ENCODE measurements at regions not wholly inside any gene's neighbourhood (a gene's known extent, or its start where the extent isn't known, plus 50 kb on each side); places are given as distances from the start of the nearest gene placed in this dataset.

GRCh38 chr16:61332461-61332860 is 703.8 kb downstream of the CDH8 start:
- Mint-ChIP-seq H3K4me3 (ENCODE audit: unreplicated experiment) (no peak overlapping the region), H3K36me3 (ENCODE audit: unreplicated experiment) (no peaks in the 10 kb centered on the region), H3K4me1 (ENCODE audit: low read depth, unreplicated experiment) (no peaks in the 10 kb centered on the region), H3K27ac (ENCODE audit: unreplicated experiment) (no peak overlapping the region), H3K9me3 (ENCODE audit: unreplicated experiment) (no peaks in the 10 kb centered on the region), H3K27me3 (ENCODE audit: unreplicated experiment) (no peaks in the 10 kb centered on the region)
- DNase-seq, result no peak
- TF ChIP-seq, protein P1, sequence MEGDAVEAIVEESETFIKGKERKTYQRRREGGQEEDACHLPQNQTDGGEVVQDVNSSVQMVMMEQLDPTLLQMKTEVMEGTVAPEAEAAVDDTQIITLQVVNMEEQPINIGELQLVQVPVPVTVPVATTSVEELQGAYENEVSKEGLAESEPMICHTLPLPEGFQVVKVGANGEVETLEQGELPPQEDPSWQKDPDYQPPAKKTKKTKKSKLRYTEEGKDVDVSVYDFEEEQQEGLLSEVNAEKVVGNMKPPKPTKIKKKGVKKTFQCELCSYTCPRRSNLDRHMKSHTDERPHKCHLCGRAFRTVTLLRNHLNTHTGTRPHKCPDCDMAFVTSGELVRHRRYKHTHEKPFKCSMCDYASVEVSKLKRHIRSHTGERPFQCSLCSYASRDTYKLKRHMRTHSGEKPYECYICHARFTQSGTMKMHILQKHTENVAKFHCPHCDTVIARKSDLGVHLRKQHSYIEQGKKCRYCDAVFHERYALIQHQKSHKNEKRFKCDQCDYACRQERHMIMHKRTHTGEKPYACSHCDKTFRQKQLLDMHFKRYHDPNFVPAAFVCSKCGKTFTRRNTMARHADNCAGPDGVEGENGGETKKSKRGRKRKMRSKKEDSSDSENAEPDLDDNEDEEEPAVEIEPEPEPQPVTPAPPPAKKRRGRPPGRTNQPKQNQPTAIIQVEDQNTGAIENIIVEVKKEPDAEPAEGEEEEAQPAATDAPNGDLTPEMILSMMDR (IDR thresholded peaks at IDR 0.05; ENCODE audit: partially characterized antibody, unreplicated experiment), result no peak

- no peak for DNase-seq
- no peaks in the 10 kb centered on the region for H3K36me3 Mint-ChIP-seq (ENCODE audit: unreplicated experiment)
- H3K4me1 Mint-ChIP-seq (ENCODE audit: low read depth, unreplicated experiment), result peaks cover 12% of the 10 kb centered on the region
- H3K27me3 Mint-ChIP-seq (ENCODE audit: unreplicated experiment), result no peaks in the 10 kb centered on the region
- H3K4me3 Mint-ChIP-seq (ENCODE audit: unreplicated experiment), result no peak overlapping the region
- H3K9me3 Mint-ChIP-seq (ENCODE audit: unreplicated experiment), result peaks cover 4% of the 10 kb centered on the region
- peak overlapping the region; percentile 67 for H3K27ac Mint-ChIP-seq (ENCODE audit: unreplicated experiment)
- TF ChIP-seq, protein P1 (IDR thresholded peaks at IDR 0.05; ENCODE audit: partially characterized antibody, unreplicated experiment), result no peak
Observed at GRCh38 chr16:61324044-61324443, 712.2 kb downstream of the CDH8 start.

GRCh38 chr16:61323456-61323855 is 712.8 kb downstream of the CDH8 start:
- H3K9me3 Mint-ChIP-seq (ENCODE audit: unreplicated experiment), result peaks cover 4% of the 10 kb centered on the region
- TF ChIP-seq, protein P1 (IDR thresholded peaks at IDR 0.05; ENCODE audit: partially characterized antibody, unreplicated experiment), result no peak
- no peaks in the 10 kb centered on the region for H3K36me3 Mint-ChIP-seq (ENCODE audit: unreplicated experiment)
- H3K27me3 Mint-ChIP-seq (ENCODE audit: unreplicated experiment), result no peaks in the 10 kb centered on the region
- H3K4me3 Mint-ChIP-seq (ENCODE audit: unreplicated experiment), result no peak overlapping the region
- peaks cover 12% of the 10 kb centered on the region for H3K4me1 Mint-ChIP-seq (ENCODE audit: low read depth, unreplicated experiment)
- H3K27ac Mint-ChIP-seq (ENCODE audit: unreplicated experiment), result peak overlapping the region; percentile 67
- no peak for DNase-seq

DNA sequence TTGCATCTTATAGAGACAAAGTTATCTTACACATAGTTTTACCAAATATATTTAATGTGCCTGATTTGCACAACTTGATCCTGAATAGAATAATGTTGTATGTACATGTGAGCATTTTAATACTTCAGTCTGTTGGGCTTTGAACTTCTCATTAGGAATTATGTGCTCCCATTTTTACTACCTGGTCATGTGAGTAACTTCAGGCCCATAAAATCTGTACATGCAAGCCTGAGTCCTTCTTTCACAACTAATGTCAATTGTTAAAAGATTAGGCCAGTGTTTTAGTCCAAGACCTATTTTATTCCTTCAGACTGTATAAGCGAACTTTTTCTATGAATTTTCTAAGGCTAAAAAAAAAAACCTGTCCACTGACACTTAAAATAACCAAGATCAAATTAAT is 715.4 kb downstream of the CDH8 start:
- DNase-seq, result no peak
- H3K4me3 Mint-ChIP-seq (ENCODE audit: unreplicated experiment), result no peak overlapping the region
- H3K27ac Mint-ChIP-seq (ENCODE audit: unreplicated experiment), result no peak overlapping the region
- TF ChIP-seq, protein P1 (IDR thresholded peaks at IDR 0.05; ENCODE audit: partially characterized antibody, unreplicated experiment), result no peak
- no peaks in the 10 kb centered on the region for H3K36me3 Mint-ChIP-seq (ENCODE audit: unreplicated experiment)
- peaks cover 5% of the 10 kb centered on the region for H3K9me3 Mint-ChIP-seq (ENCODE audit: unreplicated experiment)
- H3K27me3 Mint-ChIP-seq (ENCODE audit: unreplicated experiment), result no peaks in the 10 kb centered on the region
- peaks cover 12% of the 10 kb centered on the region for H3K4me1 Mint-ChIP-seq (ENCODE audit: low read depth, unreplicated experiment)

- Mint-ChIP-seq H3K4me3 (ENCODE audit: unreplicated experiment) (no peak overlapping the region), H3K4me1 (ENCODE audit: low read depth, unreplicated experiment) (no peaks in the 10 kb centered on the region), H3K27me3 (ENCODE audit: unreplicated experiment) (peaks cover 2% of the 10 kb centered on the region), H3K9me3 (ENCODE audit: unreplicated experiment) (peaks cover 1% of the 10 kb centered on the region), H3K36me3 (ENCODE audit: unreplicated experiment) (peaks cover 7% of the 10 kb centered on the region), H3K27ac (ENCODE audit: unreplicated experiment) (no peak overlapping the region)
- no peak for DNase-seq
- TF ChIP-seq, protein P1 (IDR thresholded peaks at IDR 0.05; ENCODE audit: partially characterized antibody, unreplicated experiment), result no peak
Observed at GRCh38 chr16:61313931-61314330, 722.3 kb downstream of the CDH8 start.

Measured in glutamatergic neuron (in vitro differentiated cells).